HFFc6 (cell line): ENCODE measurements at regions not wholly inside any gene's neighbourhood (a gene's known extent, or its start where the extent isn't known, plus 50 kb on each side); places are given as distances from the start of the nearest gene placed in this dataset.

Experiments
- DNase-seq: peaks from one replicate; pipeline ENCODE4 v3.0.0-alpha.2; 2018
- H3K27ac Mint-ChIP-seq: 2 replicates; pipeline ENCODE4 v1.8.0; 2020; ENCODE audit warnings: mild to moderate bottlenecking, mixed read lengths
- H3K27me3 Mint-ChIP-seq: 2 replicates; pipeline ENCODE4 v1.8.0; 2021; ENCODE audit warnings: mild to moderate bottlenecking, moderate library complexity, mixed read lengths; ENCODE audit not compliant: insufficient read depth
- H3K36me3 Mint-ChIP-seq: 2 replicates; pipeline ENCODE4 v1.8.0; 2021; ENCODE audit warnings: low read depth, mixed read lengths
- H3K4me1 Mint-ChIP-seq: 2 replicates; pipeline ENCODE4 v1.8.0; 2020; ENCODE audit warnings: low read depth, mixed read lengths
- H3K4me3 Mint-ChIP-seq: 2 replicates; pipeline ENCODE4 v1.8.0; 2020; ENCODE audit warnings: mild to moderate bottlenecking, moderate library complexity, mixed read lengths
- H3K9me3 Mint-ChIP-seq: 2 replicates; pipeline ENCODE4 v1.8.0; 2020; ENCODE audit warnings: mild to moderate bottlenecking, mixed read lengths
- TF ChIP-seq, protein P1 (sequence below): fragments of 200-600 bp; sonication (generic); IDR thresholded peaks from 2 replicates; pipeline ENCODE4 v1.5.0; 2021; ENCODE audit warnings: antibody characterized with exemption, mild to moderate bottlenecking

DNA sequence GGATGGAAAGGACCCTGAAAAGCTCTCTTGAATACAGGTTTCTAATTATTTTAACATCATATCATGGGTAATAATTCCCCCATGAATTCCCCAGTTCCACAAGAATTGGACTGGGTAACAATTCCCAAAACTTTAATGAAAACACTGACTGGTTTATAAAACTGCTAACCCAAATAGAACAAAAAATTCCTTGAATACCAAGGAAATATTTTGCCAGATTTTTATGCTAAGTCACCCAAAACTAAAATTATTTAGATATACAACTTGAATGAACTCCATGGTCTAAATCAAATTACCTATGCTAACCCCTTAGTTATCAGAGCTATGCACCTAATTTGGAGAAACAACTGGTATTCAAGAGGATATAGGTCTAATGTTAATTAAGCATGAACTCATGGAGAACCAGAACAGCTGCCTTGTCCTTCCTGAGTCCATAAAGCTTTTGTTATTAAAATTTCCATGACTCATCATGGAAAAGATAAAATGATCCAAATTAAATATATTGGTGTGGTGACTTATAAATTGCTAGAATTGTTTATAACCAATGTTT lies 164.9 kb upstream of the TUT7 start:
- Mint-ChIP-seq H3K27me3 (peaks cover 7% of the 10 kb centered on the region), H3K36me3 (no peaks in the 10 kb centered on the region), H3K4me1 (no peaks in the 10 kb centered on the region), H3K27ac (no peak overlapping the region), H3K9me3 (no peaks in the 10 kb centered on the region), H3K4me3 (no peak overlapping the region)
- TF ChIP-seq, protein P1, sequence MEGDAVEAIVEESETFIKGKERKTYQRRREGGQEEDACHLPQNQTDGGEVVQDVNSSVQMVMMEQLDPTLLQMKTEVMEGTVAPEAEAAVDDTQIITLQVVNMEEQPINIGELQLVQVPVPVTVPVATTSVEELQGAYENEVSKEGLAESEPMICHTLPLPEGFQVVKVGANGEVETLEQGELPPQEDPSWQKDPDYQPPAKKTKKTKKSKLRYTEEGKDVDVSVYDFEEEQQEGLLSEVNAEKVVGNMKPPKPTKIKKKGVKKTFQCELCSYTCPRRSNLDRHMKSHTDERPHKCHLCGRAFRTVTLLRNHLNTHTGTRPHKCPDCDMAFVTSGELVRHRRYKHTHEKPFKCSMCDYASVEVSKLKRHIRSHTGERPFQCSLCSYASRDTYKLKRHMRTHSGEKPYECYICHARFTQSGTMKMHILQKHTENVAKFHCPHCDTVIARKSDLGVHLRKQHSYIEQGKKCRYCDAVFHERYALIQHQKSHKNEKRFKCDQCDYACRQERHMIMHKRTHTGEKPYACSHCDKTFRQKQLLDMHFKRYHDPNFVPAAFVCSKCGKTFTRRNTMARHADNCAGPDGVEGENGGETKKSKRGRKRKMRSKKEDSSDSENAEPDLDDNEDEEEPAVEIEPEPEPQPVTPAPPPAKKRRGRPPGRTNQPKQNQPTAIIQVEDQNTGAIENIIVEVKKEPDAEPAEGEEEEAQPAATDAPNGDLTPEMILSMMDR = no peak
- no peak for DNase-seq

DNA sequence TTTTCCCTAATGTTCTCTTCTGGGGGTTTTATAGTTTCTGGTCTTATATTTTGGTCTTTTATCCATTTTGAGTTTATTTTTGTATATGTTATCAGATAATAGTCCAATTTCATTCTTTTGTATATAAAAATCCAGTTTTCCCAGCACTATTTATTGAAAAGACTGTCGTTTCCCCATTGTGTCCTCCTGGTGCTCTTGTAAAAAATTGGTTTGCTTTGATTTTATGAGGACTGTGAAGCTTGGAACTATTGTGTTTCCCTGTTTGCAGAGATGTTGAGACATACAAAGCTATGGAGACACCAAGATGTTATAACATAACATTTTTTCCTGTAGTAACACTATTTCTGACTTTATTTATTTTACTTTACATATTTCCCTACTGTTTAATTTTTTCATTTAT lies 163.3 kb upstream of the TUT7 start:
- Mint-ChIP-seq H3K36me3 (no peaks in the 10 kb centered on the region), H3K4me1 (peaks cover 10% of the 10 kb centered on the region; the same call in 1 of the 2 replicates), H3K9me3 (no peaks in the 10 kb centered on the region), H3K4me3 (no peak overlapping the region), H3K27me3 (peaks cover 3% of the 10 kb centered on the region), H3K27ac (no peak overlapping the region)
- DNase-seq = no peak
- TF ChIP-seq, protein P1 = no peak

DNA sequence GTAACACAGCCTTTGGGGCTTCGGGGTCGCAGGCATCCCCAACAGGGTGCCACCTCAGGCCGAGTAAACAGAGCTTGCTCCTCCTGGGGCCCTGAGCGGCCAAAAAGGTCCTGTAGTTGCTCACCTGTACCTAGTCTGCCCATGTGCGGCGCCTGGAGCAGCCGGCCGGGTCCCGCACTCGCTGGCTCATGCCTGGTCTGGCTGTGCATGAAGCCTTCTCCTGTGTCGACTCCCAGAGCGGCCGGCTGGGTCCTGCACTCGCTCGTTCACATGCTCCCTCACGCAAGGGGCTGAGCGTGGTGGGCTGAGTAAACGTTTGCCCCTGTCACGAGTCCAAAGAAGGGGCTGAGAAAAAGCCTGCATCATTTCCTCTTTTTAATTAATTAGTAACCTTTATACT lies 162.4 kb upstream of the TUT7 start:
- Mint-ChIP-seq H3K9me3 (no peaks in the 10 kb centered on the region), H3K36me3 (no peaks in the 10 kb centered on the region), H3K4me3 (no peak overlapping the region), H3K27ac (no peak overlapping the region), H3K27me3 (peaks cover 3% of the 10 kb centered on the region), H3K4me1 (peaks cover 10% of the 10 kb centered on the region; the same call in 1 of the 2 replicates)
- TF ChIP-seq, protein P1 = no peak
- DNase-seq = no peak

DNA sequence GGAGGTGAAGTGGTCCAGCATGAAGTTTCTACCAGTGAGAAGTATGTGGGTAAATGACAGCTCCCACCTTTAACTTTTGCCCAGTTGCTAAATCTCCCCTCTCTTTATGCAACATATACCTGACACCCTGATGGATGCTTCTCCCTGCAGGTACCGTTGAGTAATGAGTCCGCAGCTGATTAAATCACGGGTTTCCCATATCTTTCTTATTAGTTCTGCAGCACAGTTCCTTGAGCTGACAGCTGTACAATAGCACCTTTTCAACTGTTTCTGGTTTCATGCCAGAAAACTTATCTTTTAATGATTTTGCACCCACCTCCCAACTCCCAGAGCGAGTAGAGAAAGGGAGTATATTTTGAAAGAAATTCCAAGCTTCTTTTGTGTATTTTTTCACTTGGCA lies 161.0 kb upstream of the TUT7 start:
- no peaks in the 10 kb centered on the region for H3K9me3 Mint-ChIP-seq
- H3K36me3 Mint-ChIP-seq = no peaks in the 10 kb centered on the region
- no peak overlapping the region for H3K4me3 Mint-ChIP-seq
- H3K27ac Mint-ChIP-seq = no peak overlapping the region
- no peaks in the 10 kb centered on the region; the same call in 1 of the 2 replicates for H3K27me3 Mint-ChIP-seq
- TF ChIP-seq, protein P1 = no peak
- peaks cover 10% of the 10 kb centered on the region; the same call in 1 of the 2 replicates for H3K4me1 Mint-ChIP-seq
- DNase-seq = no peak

DNA sequence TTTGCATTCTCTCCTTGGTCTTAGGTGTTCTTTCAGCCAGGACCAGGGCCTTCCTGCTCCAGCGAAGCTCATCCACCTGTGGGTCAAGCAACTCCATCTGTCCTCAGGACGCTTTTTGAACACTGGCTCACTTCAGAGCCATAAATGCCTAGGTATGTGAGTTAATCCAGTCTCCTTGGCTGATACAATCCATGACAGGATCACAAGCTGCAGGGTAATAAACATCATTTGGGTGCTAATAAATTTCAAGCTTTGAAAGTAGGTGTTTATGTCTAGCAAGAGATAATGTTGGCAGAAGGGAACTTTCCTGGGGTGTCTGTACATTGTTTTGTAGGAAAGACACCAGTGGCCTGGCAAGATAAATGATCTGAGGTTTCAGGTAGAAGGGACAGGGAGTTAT lies 159.2 kb upstream of the TUT7 start:
- Mint-ChIP-seq H3K27me3 (no peaks in the 10 kb centered on the region; the same call in 1 of the 2 replicates), H3K4me3 (no peak overlapping the region), H3K27ac (no peak overlapping the region), H3K9me3 (no peaks in the 10 kb centered on the region), H3K36me3 (no peaks in the 10 kb centered on the region), H3K4me1 (peaks cover 10% of the 10 kb centered on the region; the same call in 1 of the 2 replicates)
- no peak for DNase-seq
- TF ChIP-seq, protein P1 = no peak
